Activated naive CD4-positive, alpha-beta T cell treated with anti-CD3 and anti-CD28 coated beads, Interleukin-2, amount 10 ng/mL, durations not matched to agents 7 days and 5 days (primary cell): ENCODE measurements at regions not wholly inside any gene's neighbourhood (a gene's known extent, or its start where the extent isn't known, plus 50 kb on each side); places are given as distances from the start of the nearest gene placed in this dataset.

Experiments
- CTCF ChIA-PET: fragments of 350-600 bp; sonication (Branson Sonifier 250); formaldehyde crosslinking; loops from one replicate; lab custom pipeline; 2021; ENCODE audit warnings: antibody characterized with exemption; lab: Charles Lee
- DNase-seq: peaks from one replicate; pipeline ENCODE4 v3.0.0-alpha.2; 2020
- H3K27ac Mint-ChIP-seq: one replicate; pipeline ENCODE4 v1.8.0; 2021; ENCODE audit warnings: mild to moderate bottlenecking, moderate library complexity, mixed read lengths
- H3K27me3 Mint-ChIP-seq: one replicate; pipeline ENCODE4 v1.8.0; 2021; ENCODE audit warnings: mild to moderate bottlenecking, mixed read lengths
- H3K36me3 Mint-ChIP-seq: one replicate; pipeline ENCODE4 v1.8.0; 2021; ENCODE audit warnings: mixed read lengths
- H3K4me1 Mint-ChIP-seq: one replicate; pipeline ENCODE4 v1.8.0; 2021; ENCODE audit warnings: mixed read lengths
- H3K4me3 Mint-ChIP-seq: one replicate; pipeline ENCODE4 v1.8.0; 2021; ENCODE audit warnings: mild to moderate bottlenecking, moderate library complexity, mixed read lengths
- H3K9me3 Mint-ChIP-seq: one replicate; pipeline ENCODE4 v1.8.0; 2021; ENCODE audit warnings: mixed read lengths

- DNase-seq: no peak
- Mint-ChIP-seq H3K36me3 (no peaks in the 10 kb centered on the region), H3K27ac (no peak overlapping the region), H3K4me1 (no peaks in the 10 kb centered on the region), H3K9me3 (peaks cover 1% of the 10 kb centered on the region), H3K27me3 (no peaks in the 10 kb centered on the region), H3K4me3 (no peak overlapping the region)
- CTCF ChIA-PET: no interaction called here
These were observed 317.6 kb upstream of the CNKSR2 start for GRCh38 chrX:21056622-21057021.

GRCh38 chrX:21047034-21047455, 327.2 kb upstream of the CNKSR2 start:
- no peaks in the 10 kb centered on the region for H3K36me3 Mint-ChIP-seq
- no peak overlapping the region for H3K4me3 Mint-ChIP-seq
- no peaks in the 10 kb centered on the region for H3K4me1 Mint-ChIP-seq
- H3K9me3 Mint-ChIP-seq: no peaks in the 10 kb centered on the region
- CTCF ChIA-PET: no interaction called here
- no peak overlapping the region for H3K27ac Mint-ChIP-seq
- DNase-seq: no peak
- H3K27me3 Mint-ChIP-seq: no peaks in the 10 kb centered on the region

- H3K9me3 Mint-ChIP-seq: no peaks in the 10 kb centered on the region
- no peaks in the 10 kb centered on the region for H3K27me3 Mint-ChIP-seq
- no peak for DNase-seq
- H3K4me3 Mint-ChIP-seq: no peak overlapping the region
- H3K27ac Mint-ChIP-seq: no peak overlapping the region
- CTCF ChIA-PET: no interaction called here
- H3K36me3 Mint-ChIP-seq: no peaks in the 10 kb centered on the region
- H3K4me1 Mint-ChIP-seq: no peaks in the 10 kb centered on the region
These were observed 359.9 kb upstream of the CNKSR2 start for GRCh38 chrX:21014326-21014725.

- H3K4me1 Mint-ChIP-seq: no peaks in the 10 kb centered on the region
- no peaks in the 10 kb centered on the region for H3K36me3 Mint-ChIP-seq
- no peak overlapping the region for H3K4me3 Mint-ChIP-seq
- no peak overlapping the region for H3K27ac Mint-ChIP-seq
- H3K9me3 Mint-ChIP-seq: no peaks in the 10 kb centered on the region
- DNase-seq: no peak
- H3K27me3 Mint-ChIP-seq: no peaks in the 10 kb centered on the region
- CTCF ChIA-PET: no interaction called here
These were observed 369.4 kb upstream of the CNKSR2 start for GRCh38 chrX:21004835-21005234.

GRCh38 chrX:20995829-20996228, 378.4 kb upstream of the CNKSR2 start:
- Mint-ChIP-seq H3K27ac (no peak overlapping the region), H3K36me3 (no peaks in the 10 kb centered on the region), H3K4me3 (no peak overlapping the region), H3K9me3 (no peaks in the 10 kb centered on the region), H3K4me1 (no peaks in the 10 kb centered on the region), H3K27me3 (no peaks in the 10 kb centered on the region)
- no peak for DNase-seq
- CTCF ChIA-PET: no interaction called here

- no peak overlapping the region for H3K27ac Mint-ChIP-seq
- no peaks in the 10 kb centered on the region for H3K4me1 Mint-ChIP-seq
- no peaks in the 10 kb centered on the region for H3K27me3 Mint-ChIP-seq
- no peak for DNase-seq
- CTCF ChIA-PET: no interaction called here
- no peaks in the 10 kb centered on the region for H3K36me3 Mint-ChIP-seq
- no peaks in the 10 kb centered on the region for H3K9me3 Mint-ChIP-seq
- no peak overlapping the region for H3K4me3 Mint-ChIP-seq
These were observed 384.9 kb upstream of the CNKSR2 start for GRCh38 chrX:20989361-20989760.

GRCh38 chrX:20988804-20989203, 385.4 kb upstream of the CNKSR2 start:
- H3K27me3 Mint-ChIP-seq: no peaks in the 10 kb centered on the region
- no peaks in the 10 kb centered on the region for H3K36me3 Mint-ChIP-seq
- CTCF ChIA-PET: no interaction called here
- DNase-seq: no peak
- H3K27ac Mint-ChIP-seq: no peak overlapping the region
- H3K9me3 Mint-ChIP-seq: no peaks in the 10 kb centered on the region
- no peak overlapping the region for H3K4me3 Mint-ChIP-seq
- H3K4me1 Mint-ChIP-seq: no peaks in the 10 kb centered on the region

- no peak overlapping the region for H3K4me3 Mint-ChIP-seq
- no peaks in the 10 kb centered on the region for H3K4me1 Mint-ChIP-seq
- CTCF ChIA-PET: no interaction called here
- H3K36me3 Mint-ChIP-seq: no peaks in the 10 kb centered on the region
- DNase-seq: no peak
- no peaks in the 10 kb centered on the region for H3K9me3 Mint-ChIP-seq
- H3K27ac Mint-ChIP-seq: no peak overlapping the region
- no peaks in the 10 kb centered on the region for H3K27me3 Mint-ChIP-seq
These were observed 386.1 kb upstream of the CNKSR2 start for GRCh38 chrX:20988118-20988517.

GRCh38 chrX:20980426-20980825, 393.8 kb upstream of the CNKSR2 start:
- Mint-ChIP-seq H3K36me3 (no peaks in the 10 kb centered on the region), H3K27ac (no peak overlapping the region), H3K4me3 (no peak overlapping the region), H3K27me3 (no peaks in the 10 kb centered on the region), H3K9me3 (no peaks in the 10 kb centered on the region), H3K4me1 (no peaks in the 10 kb centered on the region)
- DNase-seq: no peak
- CTCF ChIA-PET: no interaction called here

GRCh38 chrX:20974326-20974725, 399.9 kb upstream of the CNKSR2 start:
- Mint-ChIP-seq H3K27ac (no peak overlapping the region), H3K36me3 (no peaks in the 10 kb centered on the region), H3K4me3 (no peak overlapping the region), H3K9me3 (no peaks in the 10 kb centered on the region), H3K4me1 (no peaks in the 10 kb centered on the region), H3K27me3 (no peaks in the 10 kb centered on the region)
- CTCF ChIA-PET: no interaction called here
- DNase-seq: no peak

GRCh38 chrX:20973038-20973437, 401.2 kb upstream of the CNKSR2 start:
- no peaks in the 10 kb centered on the region for H3K27me3 Mint-ChIP-seq
- H3K36me3 Mint-ChIP-seq: no peaks in the 10 kb centered on the region
- no peak for DNase-seq
- CTCF ChIA-PET: no interaction called here
- no peak overlapping the region for H3K4me3 Mint-ChIP-seq
- no peaks in the 10 kb centered on the region for H3K9me3 Mint-ChIP-seq
- H3K27ac Mint-ChIP-seq: no peak overlapping the region
- no peaks in the 10 kb centered on the region for H3K4me1 Mint-ChIP-seq

- H3K27ac Mint-ChIP-seq: no peak overlapping the region
- no peaks in the 10 kb centered on the region for H3K27me3 Mint-ChIP-seq
- H3K4me1 Mint-ChIP-seq: no peaks in the 10 kb centered on the region
- H3K4me3 Mint-ChIP-seq: no peak overlapping the region
- no peaks in the 10 kb centered on the region for H3K36me3 Mint-ChIP-seq
- DNase-seq: no peak
- CTCF ChIA-PET: no interaction called here
- H3K9me3 Mint-ChIP-seq: no peaks in the 10 kb centered on the region
These were observed 403.0 kb upstream of the CNKSR2 start for GRCh38 chrX:20971250-20971649.

- DNase-seq: no peak
- Mint-ChIP-seq H3K9me3 (no peaks in the 10 kb centered on the region), H3K27me3 (no peaks in the 10 kb centered on the region), H3K4me3 (no peak overlapping the region), H3K36me3 (no peaks in the 10 kb centered on the region), H3K4me1 (no peaks in the 10 kb centered on the region), H3K27ac (no peak overlapping the region)
- CTCF ChIA-PET: no interaction called here
These were observed 404.7 kb upstream of the CNKSR2 start for GRCh38 chrX:20969565-20969964.

GRCh38 chrX:20968996-20969395, 405.2 kb upstream of the CNKSR2 start:
- no peaks in the 10 kb centered on the region for H3K36me3 Mint-ChIP-seq
- CTCF ChIA-PET: no interaction called here
- no peaks in the 10 kb centered on the region for H3K4me1 Mint-ChIP-seq
- H3K27ac Mint-ChIP-seq: no peak overlapping the region
- no peaks in the 10 kb centered on the region for H3K9me3 Mint-ChIP-seq
- no peak overlapping the region for H3K4me3 Mint-ChIP-seq
- no peak for DNase-seq
- no peaks in the 10 kb centered on the region for H3K27me3 Mint-ChIP-seq

- H3K4me1 Mint-ChIP-seq: no peaks in the 10 kb centered on the region
- H3K36me3 Mint-ChIP-seq: no peaks in the 10 kb centered on the region
- H3K4me3 Mint-ChIP-seq: no peak overlapping the region
- CTCF ChIA-PET: no interaction called here
- H3K27ac Mint-ChIP-seq: no peak overlapping the region
- no peaks in the 10 kb centered on the region for H3K9me3 Mint-ChIP-seq
- H3K27me3 Mint-ChIP-seq: no peaks in the 10 kb centered on the region
- no peak for DNase-seq
These were observed 406.5 kb upstream of the CNKSR2 start for GRCh38 chrX:20967725-20968124.
